ENCODE measurements at regions not wholly inside any gene's neighbourhood (a gene's known extent, or its start where the extent isn't known, plus 50 kb on each side); places are given as distances from the start of the nearest gene placed in this dataset.

DNA sequence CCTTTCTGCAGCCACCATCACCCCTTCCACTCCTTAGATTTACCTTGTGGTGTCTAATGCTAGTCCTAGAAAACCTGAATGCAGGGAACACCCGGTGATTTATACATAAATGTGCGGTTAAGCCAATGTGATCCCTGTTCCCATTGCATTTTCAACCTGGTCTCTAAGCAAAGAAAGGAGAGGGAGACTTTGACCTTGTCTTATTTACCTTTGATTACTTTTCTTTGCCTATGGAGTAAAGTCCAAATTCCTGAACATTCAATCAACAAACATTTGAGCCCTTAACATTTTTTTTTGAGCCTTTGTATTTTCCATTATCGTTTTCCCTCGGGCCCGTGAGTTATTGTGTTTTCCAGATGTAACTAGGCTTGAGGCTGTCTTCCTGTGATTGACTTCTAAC lies 233.9 kb downstream of the ZNF248 start (continued):
- TF ChIP-seq, protein P1, sequence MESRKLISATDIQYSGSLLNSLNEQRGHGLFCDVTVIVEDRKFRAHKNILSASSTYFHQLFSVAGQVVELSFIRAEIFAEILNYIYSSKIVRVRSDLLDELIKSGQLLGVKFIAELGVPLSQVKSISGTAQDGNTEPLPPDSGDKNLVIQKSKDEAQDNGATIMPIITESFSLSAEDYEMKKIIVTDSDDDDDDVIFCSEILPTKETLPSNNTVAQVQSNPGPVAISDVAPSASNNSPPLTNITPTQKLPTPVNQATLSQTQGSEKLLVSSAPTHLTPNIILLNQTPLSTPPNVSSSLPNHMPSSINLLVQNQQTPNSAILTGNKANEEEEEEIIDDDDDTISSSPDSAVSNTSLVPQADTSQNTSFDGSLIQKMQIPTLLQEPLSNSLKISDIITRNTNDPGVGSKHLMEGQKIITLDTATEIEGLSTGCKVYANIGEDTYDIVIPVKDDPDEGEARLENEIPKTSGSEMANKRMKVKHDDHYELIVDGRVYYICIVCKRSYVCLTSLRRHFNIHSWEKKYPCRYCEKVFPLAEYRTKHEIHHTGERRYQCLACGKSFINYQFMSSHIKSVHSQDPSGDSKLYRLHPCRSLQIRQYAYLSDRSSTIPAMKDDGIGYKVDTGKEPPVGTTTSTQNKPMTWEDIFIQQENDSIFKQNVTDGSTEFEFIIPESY (CRISPR knock-in tag; IDR thresholded peaks at IDR 0.05): no peak
- TF ChIP-seq SMARCE1 (IDR thresholded peaks at IDR 0.05; ENCODE audit: borderline replicate concordance) (peak; percentile 74; the same call in 1 of the 2 replicates), MAF1 (CRISPR knock-in tag; IDR thresholded peaks at IDR 0.05; ENCODE audit: borderline replicate concordance) (no peak), PCBP2 (optimal IDR thresholded peaks at IDR 0.05; ENCODE audit: low read depth, low read length, poor library complexity, severe bottlenecking) (no peak), ZNF782 (CRISPR knock-in tag; IDR thresholded peaks at IDR 0.05; ENCODE audit: borderline replicate concordance) (no peak), ZNF441 (CRISPR knock-in tag; IDR thresholded peaks at IDR 0.05; ENCODE audit: borderline replicate concordance) (no peak), GATA4 (IDR thresholded peaks at IDR 0.05; ENCODE audit: borderline replicate concordance, low read depth) (no peak), ZNF790 (CRISPR knock-in tag; IDR thresholded peaks at IDR 0.05; ENCODE audit: borderline replicate concordance) (no peak), ZNF75D (CRISPR knock-in tag; IDR thresholded peaks at IDR 0.05; ENCODE audit: borderline replicate concordance) (no peak), MIXL1 (CRISPR knock-in tag; IDR thresholded peaks at IDR 0.05) (peak; percentile 27; the same call in 1 of the 2 replicates)
- TF ChIP-seq, protein P2, sequence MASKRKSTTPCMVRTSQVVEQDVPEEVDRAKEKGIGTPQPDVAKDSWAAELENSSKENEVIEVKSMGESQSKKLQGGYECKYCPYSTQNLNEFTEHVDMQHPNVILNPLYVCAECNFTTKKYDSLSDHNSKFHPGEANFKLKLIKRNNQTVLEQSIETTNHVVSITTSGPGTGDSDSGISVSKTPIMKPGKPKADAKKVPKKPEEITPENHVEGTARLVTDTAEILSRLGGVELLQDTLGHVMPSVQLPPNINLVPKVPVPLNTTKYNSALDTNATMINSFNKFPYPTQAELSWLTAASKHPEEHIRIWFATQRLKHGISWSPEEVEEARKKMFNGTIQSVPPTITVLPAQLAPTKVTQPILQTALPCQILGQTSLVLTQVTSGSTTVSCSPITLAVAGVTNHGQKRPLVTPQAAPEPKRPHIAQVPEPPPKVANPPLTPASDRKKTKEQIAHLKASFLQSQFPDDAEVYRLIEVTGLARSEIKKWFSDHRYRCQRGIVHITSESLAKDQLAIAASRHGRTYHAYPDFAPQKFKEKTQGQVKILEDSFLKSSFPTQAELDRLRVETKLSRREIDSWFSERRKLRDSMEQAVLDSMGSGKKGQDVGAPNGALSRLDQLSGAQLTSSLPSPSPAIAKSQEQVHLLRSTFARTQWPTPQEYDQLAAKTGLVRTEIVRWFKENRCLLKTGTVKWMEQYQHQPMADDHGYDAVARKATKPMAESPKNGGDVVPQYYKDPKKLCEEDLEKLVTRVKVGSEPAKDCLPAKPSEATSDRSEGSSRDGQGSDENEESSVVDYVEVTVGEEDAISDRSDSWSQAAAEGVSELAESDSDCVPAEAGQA (IDR thresholded peaks at IDR 0.05; ENCODE audit: low read depth): no peak
- TF ChIP-seq, protein P2 (CRISPR knock-in tag; IDR thresholded peaks at IDR 0.05; ENCODE audit: borderline replicate concordance): no peak
- TF ChIP-seq, protein P3, sequence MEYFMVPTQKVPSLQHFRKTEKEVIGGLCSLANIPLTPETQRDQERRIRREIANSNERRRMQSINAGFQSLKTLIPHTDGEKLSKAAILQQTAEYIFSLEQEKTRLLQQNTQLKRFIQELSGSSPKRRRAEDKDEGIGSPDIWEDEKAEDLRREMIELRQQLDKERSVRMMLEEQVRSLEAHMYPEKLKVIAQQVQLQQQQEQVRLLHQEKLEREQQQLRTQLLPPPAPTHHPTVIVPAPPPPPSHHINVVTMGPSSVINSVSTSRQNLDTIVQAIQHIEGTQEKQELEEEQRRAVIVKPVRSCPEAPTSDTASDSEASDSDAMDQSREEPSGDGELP (IDR thresholded peaks at IDR 0.05; ENCODE audit: borderline replicate concordance, low read depth): no peak
- TF ChIP-seq, protein P4, sequence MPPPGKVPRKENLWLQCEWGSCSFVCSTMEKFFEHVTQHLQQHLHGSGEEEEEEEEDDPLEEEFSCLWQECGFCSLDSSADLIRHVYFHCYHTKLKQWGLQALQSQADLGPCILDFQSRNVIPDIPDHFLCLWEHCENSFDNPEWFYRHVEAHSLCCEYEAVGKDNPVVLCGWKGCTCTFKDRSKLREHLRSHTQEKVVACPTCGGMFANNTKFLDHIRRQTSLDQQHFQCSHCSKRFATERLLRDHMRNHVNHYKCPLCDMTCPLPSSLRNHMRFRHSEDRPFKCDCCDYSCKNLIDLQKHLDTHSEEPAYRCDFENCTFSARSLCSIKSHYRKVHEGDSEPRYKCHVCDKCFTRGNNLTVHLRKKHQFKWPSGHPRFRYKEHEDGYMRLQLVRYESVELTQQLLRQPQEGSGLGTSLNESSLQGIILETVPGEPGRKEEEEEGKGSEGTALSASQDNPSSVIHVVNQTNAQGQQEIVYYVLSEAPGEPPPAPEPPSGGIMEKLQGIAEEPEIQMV (CRISPR knock-in tag; IDR thresholded peaks at IDR 0.05; ENCODE audit: low read depth): no peak
- TF ChIP-seq, protein P5, sequence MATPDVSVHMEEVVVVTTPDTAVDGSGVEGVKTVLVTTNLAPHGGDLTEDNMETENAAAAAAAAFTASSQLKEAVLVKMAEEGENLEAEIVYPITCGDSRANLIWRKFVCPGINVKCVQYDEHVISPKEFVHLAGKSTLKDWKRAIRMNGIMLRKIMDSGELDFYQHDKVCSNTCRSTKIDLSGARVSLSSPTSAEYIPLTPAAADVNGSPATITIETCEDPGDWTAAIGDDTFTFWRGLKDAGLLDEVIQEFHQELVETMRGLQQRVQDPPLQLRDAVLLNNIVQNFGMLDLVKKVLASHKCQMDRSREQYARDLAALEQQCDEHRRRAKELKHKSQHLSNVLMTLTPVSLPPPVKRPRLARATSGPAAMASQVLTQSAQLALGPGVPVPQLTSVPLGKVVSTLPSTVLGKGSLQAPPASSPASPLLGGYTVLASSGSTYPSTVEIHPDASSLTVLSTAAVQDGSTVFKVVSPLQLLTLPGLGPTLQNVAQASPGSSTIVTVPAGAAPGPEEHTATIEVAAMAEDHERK (CRISPR knock-in tag; IDR thresholded peaks at IDR 0.05; ENCODE audit: low read depth): no peak
- TF ChIP-seq, protein P6, sequence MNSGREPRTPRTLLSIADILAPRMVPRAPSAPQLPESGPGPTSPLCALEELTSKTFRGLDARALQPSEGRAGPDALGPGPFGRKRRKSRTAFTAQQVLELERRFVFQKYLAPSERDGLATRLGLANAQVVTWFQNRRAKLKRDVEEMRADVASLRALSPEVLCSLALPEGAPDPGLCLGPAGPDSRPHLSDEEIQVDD (CRISPR knock-in tag; IDR thresholded peaks at IDR 0.05; ENCODE audit: borderline replicate concordance): no peak

All from HepG2 (cell line).